H1 (cell line): ENCODE measurements at regions not wholly inside any gene's neighbourhood (a gene's known extent, or its start where the extent isn't known, plus 50 kb on each side); places are given as distances from the start of the nearest gene placed in this dataset.

Experiments
- CHD7 ChIP-seq: fragments of 300-600 bp; sonication (generic); IDR thresholded peaks from 2 replicates; pipeline ENCODE4 v1.7.1; 2012; ENCODE audit warnings: low read length, moderate library complexity, mild to moderate bottlenecking, inconsistent platforms; ENCODE audit not compliant: insufficient replicate concordance
- GABPA ChIP-seq: IDR thresholded peaks from 2 replicates; pipeline ENCODE4 v1.6.1; 2011; ENCODE audit warnings: mild to moderate bottlenecking, low read length, moderate library complexity, borderline replicate concordance; ENCODE audit not compliant: insufficient read depth
- PHF8 ChIP-seq: fragments of 200-600 bp; sonication (generic); conservative IDR thresholded peaks from 2 replicates; pipeline ENCODE4 v1.7.1; 2012; ENCODE audit warnings: low read depth, mild to moderate bottlenecking, inconsistent platforms, low read length, moderate library complexity
- SAP30 ChIP-seq: fragments of 300-600 bp; sonication (generic); IDR thresholded peaks from 2 replicates; pipeline ENCODE4 v1.7.1; 2012; ENCODE audit warnings: low read length, moderate library complexity, mild to moderate bottlenecking, inconsistent platforms; ENCODE audit not compliant: insufficient read depth, insufficient replicate concordance
- SP2 ChIP-seq: IDR thresholded peaks from 2 replicates; pipeline ENCODE4 v1.6.1; 2012; ENCODE audit warnings: mild to moderate bottlenecking, low read length, inconsistent platforms

- TF ChIP-seq CHD7 (no peak), GABPA (no peak), SP2 (no peak), PHF8 (no peak), SAP30 (no peak)
Measured at GRCh38 chr1:3992746-3993145, 92.7 kb upstream of the C1orf174 start (continued).
